GM12874 (cell line): ENCODE measurements at regions not wholly inside any gene's neighbourhood (a gene's known extent, or its start where the extent isn't known, plus 50 kb on each side); places are given as distances from the start of the nearest gene placed in this dataset.

Source experiments
- TF ChIP-seq, protein P1 (sequence below): IDR thresholded peaks from 2 replicates; pipeline ENCODE4 v1.5.1; 2011; ENCODE audit warnings: low read depth, mild to moderate bottlenecking, control low read depth, low read length, moderate library complexity; ENCODE audit not compliant: insufficient read depth

DNA sequence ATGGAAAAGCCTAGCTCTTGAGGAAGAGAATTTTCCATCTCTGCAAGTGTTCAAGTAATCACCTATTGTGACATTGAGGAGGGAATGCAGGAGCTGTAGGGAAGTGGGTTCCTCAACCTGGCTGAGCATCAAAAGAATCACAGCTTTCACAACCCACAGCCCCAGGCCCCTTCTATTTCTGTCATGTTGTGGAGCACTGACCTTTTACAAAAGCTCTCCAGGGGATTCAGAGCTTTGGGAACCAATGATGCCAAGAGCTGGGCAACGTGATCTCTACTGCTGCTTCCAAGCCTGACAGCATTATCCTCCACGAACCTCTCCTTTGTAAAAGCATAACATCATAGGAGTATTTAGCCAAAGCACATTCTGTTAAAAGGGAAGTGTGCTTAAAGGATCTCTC is 231.1 kb downstream of the ADAMTS9 start:
- TF ChIP-seq, protein P1, sequence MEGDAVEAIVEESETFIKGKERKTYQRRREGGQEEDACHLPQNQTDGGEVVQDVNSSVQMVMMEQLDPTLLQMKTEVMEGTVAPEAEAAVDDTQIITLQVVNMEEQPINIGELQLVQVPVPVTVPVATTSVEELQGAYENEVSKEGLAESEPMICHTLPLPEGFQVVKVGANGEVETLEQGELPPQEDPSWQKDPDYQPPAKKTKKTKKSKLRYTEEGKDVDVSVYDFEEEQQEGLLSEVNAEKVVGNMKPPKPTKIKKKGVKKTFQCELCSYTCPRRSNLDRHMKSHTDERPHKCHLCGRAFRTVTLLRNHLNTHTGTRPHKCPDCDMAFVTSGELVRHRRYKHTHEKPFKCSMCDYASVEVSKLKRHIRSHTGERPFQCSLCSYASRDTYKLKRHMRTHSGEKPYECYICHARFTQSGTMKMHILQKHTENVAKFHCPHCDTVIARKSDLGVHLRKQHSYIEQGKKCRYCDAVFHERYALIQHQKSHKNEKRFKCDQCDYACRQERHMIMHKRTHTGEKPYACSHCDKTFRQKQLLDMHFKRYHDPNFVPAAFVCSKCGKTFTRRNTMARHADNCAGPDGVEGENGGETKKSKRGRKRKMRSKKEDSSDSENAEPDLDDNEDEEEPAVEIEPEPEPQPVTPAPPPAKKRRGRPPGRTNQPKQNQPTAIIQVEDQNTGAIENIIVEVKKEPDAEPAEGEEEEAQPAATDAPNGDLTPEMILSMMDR: no peak

DNA sequence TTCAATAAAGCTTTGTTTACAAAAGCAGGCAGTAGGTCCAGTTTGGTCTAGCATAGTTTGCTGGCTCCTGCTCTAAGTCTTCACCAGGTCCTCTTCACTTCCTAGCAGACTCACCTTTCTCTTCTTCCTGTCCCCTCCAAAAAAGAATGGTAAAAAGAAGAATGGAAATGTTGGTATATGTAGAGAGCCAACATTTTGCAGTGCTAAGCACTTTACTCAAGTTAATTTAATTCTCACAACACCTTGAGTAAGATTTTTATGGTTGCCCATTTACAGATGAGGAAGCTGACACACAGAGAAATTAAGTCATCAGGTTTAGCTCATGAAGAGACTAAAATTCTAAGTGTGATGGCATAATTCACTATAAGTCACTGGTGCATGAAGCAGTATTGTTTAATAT is 230.1 kb upstream of the PRICKLE2 start:
- TF ChIP-seq, protein P1: no peak

DNA sequence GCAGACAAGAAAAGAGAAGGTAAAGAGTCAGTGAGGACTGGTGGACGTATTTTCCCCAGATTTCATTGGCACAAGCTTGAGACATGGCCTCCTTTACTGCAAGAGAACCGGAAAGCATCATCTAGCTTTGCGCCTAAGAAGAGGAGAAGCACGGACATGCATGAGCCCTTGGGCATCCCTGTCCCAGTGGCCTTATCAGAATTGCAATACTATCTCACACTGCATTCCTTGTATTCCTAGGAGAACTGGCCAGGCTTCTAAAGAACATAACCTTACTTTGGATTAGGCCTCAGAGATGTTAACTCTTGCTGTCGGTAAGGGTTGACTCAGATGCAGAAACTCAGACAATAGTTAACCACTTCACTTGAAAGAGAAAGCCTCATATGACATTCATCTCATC is 229.5 kb upstream of the PRICKLE2 start:
- TF ChIP-seq, protein P1: no peak

DNA sequence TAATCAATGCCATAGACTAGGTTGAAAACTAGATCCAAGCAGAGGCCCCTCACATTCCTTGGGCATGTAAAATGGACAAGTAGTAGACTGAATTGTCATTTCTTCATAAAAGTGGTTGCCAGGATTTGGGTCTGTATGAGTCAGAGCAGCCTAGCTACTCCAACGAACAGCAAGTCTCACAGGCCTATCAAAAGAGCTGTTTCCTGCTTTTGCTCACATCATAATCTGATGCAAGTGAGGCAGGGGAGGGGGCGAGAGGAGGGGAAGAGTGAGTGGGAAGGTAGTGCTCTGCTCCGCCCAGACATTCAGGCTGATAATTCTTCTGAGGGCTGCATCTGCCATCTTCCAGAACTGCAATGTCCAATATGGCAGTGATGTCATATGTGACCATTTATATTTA is 228.9 kb upstream of the PRICKLE2 start:
- TF ChIP-seq, protein P1: no peak

DNA sequence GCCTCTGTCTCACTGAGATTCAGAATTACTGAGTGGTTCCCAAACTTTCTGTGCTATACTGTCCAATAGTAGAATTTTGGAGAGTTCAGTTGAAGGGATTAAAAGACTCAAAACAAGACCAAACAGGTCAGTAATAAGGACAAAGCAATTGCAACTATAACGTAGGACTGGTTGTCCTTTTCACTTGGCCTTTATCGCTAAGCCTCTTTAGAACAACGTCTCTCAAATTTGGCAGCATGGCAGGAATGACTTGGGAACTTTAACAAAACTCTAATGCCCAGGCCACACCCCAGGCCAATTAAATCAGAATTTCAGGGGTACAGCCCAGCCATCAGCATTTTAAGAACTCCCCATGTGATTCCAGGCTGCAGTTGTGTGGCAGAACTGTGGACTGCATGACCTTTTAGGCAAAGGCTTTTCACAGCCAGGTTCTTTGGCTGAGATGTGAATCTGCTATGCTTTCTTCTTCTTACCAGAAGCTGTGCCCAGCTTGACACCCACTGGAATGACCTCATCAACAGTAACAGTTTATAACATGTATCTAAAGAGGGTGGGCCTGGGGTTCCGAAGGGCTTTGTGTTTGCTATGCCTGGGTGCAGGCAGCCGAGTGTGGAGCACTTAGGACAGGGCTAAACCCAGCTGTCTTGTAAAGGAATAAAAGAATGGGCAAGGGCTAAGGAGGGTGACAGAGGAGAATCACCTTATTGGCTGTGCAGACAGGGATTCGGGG is 226.2 kb upstream of the PRICKLE2 start:
- TF ChIP-seq, protein P1: no peak

DNA sequence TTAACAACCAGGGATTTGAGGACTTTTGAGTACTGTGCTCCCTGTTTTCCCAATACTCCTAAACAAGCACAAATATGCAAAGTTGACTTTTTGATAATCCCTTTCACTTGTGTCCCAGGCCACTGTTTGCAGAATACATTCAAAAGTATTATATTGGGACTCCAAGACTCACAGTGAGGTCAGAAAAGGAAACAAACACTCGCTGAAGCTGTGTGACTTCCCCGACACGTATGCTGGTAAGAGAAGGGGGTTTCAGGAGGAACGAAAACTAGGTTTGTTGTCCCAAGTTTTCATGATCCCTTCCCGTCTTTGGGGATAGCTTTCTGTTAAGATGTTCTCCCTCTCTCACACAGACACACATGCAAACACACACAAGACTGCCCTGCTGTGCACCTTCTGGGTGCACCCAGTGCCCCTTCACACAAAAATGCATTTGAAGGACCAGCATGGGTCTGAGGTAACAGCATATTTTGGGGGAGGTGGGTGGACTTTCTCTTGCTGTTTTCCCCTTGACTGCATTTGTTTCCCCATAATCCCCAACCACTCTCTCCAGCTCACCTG is 225.2 kb upstream of the PRICKLE2 start:
- TF ChIP-seq, protein P1: no peak

DNA sequence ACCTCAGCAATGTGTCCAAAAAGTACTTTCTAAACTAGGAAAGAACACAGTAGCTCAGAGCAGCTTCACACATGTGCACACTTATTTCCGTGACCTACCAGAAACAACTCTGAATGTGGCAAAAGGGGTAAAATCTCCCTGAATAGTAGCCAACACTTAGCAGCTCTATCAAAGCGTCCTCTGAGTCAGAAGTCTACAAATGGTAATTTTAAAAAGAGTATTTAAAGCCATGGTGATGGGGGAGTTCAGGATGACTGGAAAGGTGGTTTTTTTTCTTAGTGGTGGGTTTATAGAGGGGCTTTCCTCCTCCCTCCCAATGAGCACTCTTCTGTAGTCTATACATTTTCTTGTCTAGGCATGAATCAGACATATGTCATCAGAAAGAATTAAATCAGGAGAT is 223.8 kb upstream of the PRICKLE2 start:
- TF ChIP-seq, protein P1: no peak

DNA sequence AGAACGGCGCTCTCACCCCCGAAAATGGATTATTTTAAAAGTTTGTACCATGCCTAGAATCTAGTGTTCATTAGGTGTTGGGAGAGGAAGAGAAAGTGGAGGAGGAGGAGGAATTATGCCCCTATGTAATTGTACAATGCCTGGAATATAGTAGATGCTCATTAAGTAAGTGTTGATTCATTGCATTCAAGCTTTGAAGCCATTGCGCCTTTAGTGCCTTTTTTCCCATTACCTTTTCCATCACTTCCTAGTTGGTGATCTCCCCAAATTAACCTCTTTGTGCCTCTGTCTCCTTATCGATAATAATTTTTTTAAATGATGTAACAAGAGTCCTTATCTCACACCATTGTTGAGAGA is 220.7 kb upstream of the PRICKLE2 start:
- TF ChIP-seq, protein P1: no peak
